ENCODE measurements at regions not wholly inside any gene's neighbourhood (a gene's known extent, or its start where the extent isn't known, plus 50 kb on each side); places are given as distances from the start of the nearest gene placed in this dataset.

DNA sequence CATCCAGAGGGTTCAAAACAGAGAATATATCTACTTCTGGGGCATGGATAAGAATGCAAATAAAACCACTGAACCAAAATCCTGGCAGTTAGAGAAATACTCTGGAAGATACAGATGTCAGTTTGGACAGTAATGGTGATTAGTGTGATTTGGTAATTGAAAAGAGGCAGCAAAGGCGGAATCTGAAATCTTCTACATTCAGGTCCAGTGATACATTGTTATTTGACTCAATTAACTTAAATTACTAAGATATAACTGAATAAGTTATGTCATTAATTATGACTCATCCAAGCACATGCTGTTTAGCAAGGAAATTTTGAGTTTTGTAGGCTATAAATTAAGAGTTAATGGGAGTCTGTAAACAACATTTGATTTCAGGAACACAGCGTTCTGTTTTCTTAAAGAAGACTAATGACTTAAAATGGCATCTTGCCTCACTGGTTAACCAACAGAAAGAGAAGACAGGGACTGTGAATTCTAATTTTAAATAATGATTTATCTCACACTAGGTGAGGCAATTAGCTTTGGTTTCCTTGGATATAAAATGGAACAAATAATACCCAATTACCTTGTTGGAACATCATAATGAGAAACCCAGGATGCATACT lies 937.1 kb downstream of the PDHA2 start:
- Histone ChIP-seq H3K4me1 (no peaks in the 10 kb centered on the region), H3K27ac (no peak overlapping the region), H3K9me3 (no peaks in the 10 kb centered on the region), H3K27me3 (no peaks in the 10 kb centered on the region), H3K4me3 (no peak overlapping the region), H3K36me3 (no peaks in the 10 kb centered on the region)
- DNase-seq (no peak), ATAC-seq (no peak)
- in situ Hi-C loops (cut with MboI; ENCODE audit: low sequenced_read_pairs in 4 of 4) (no loop called here), intact Hi-C loops (cut with DNase I; ENCODE audit: low total_unique reads) (no loop called here)
- TF ChIP-seq POLR2A (IDR thresholded peaks at IDR 0.05) (no peak), CTCF (IDR thresholded peaks at IDR 0.05 in 4 of 5, conservative IDR thresholded peaks at IDR 0.05 in 1 of 5) (no peak)

DNA sequence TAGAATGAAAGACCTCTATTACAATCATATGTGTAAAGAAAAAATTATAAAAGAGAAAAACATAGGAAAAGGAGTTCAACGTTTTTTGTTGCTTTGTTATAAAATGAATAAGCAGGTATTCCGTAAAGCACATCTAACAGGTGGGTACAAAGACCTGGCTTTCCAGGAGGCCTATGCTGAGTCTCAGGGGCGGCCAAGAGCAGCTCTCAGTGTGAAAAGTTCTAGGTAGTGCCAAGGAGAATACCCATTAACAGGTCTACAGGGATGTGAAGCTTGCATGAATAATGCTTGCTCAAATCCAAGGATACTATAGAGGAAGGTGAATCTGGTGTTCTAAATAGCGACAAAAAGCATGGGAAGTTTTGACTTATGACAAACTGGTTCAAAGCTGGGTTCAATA lies 944.4 kb downstream of the PDHA2 start:
- in situ Hi-C loops (cut with MboI; ENCODE audit: low sequenced_read_pairs in 4 of 4): no loop called here
- Histone ChIP-seq H3K36me3 (no peaks in the 10 kb centered on the region), H3K4me1 (no peaks in the 10 kb centered on the region), H3K9me3 (no peaks in the 10 kb centered on the region), H3K27ac (no peak overlapping the region), H3K4me3 (no peak overlapping the region), H3K27me3 (no peaks in the 10 kb centered on the region)
- TF ChIP-seq CTCF (IDR thresholded peaks at IDR 0.05 in 4 of 5, conservative IDR thresholded peaks at IDR 0.05 in 1 of 5) (no peak), POLR2A (IDR thresholded peaks at IDR 0.05) (no peak)
- DNase-seq (no peak), ATAC-seq (no peak)
- intact Hi-C loops (cut with DNase I; ENCODE audit: low total_unique reads): no loop called here

- no peaks in the 10 kb centered on the region for H3K4me1 ChIP-seq
- TF ChIP-seq POLR2A (IDR thresholded peaks at IDR 0.05): no peak
- no peak for TF ChIP-seq CTCF (IDR thresholded peaks at IDR 0.05 in 4 of 5, conservative IDR thresholded peaks at IDR 0.05 in 1 of 5)
Observed at GRCh38 chr4:96786306-96786705, 946.4 kb downstream of the PDHA2 start.

GRCh38 chr4:96787766-96788165 lies 947.9 kb downstream of the PDHA2 start:
- no peaks in the 10 kb centered on the region for H3K4me1 ChIP-seq
- H3K36me3 ChIP-seq: no peaks in the 10 kb centered on the region
- in situ Hi-C loops (cut with MboI; ENCODE audit: low sequenced_read_pairs in 4 of 4) (no loop called here), intact Hi-C loops (cut with DNase I; ENCODE audit: low total_unique reads) (no loop called here)
- H3K9me3 ChIP-seq: no peaks in the 10 kb centered on the region
- DNase-seq (no peak), ATAC-seq (no peak)
- H3K27me3 ChIP-seq: no peaks in the 10 kb centered on the region
- no peak overlapping the region for H3K27ac ChIP-seq
- no peak for TF ChIP-seq CTCF (IDR thresholded peaks at IDR 0.05 in 4 of 5, conservative IDR thresholded peaks at IDR 0.05 in 1 of 5)
- TF ChIP-seq POLR2A (IDR thresholded peaks at IDR 0.05): no peak
- no peak overlapping the region for H3K4me3 ChIP-seq

More at GRCh38 chr4:96786306-96786705, 946.4 kb downstream of the PDHA2 start:
- in situ Hi-C loops (cut with MboI; ENCODE audit: low sequenced_read_pairs in 4 of 4): no loop called here
- DNase-seq: no peak
- Histone ChIP-seq H3K36me3 (no peaks in the 10 kb centered on the region), H3K27ac (no peak overlapping the region), H3K9me3 (no peaks in the 10 kb centered on the region), H3K4me3 (no peak overlapping the region), H3K27me3 (no peaks in the 10 kb centered on the region)
- intact Hi-C loops (cut with DNase I; ENCODE audit: low total_unique reads): no loop called here
- no peak for ATAC-seq

GRCh38 chr4:96809563-96809962 lies 969.7 kb downstream of the PDHA2 start:
- H3K27me3 ChIP-seq: no peaks in the 10 kb centered on the region
- TF ChIP-seq CTCF (IDR thresholded peaks at IDR 0.05 in 4 of 5, conservative IDR thresholded peaks at IDR 0.05 in 1 of 5): no peak
- no peak for TF ChIP-seq POLR2A (IDR thresholded peaks at IDR 0.05)
- no peak overlapping the region for H3K27ac ChIP-seq
- intact Hi-C loops (cut with DNase I; ENCODE audit: low total_unique reads) (no loop called here), in situ Hi-C loops (cut with MboI; ENCODE audit: low sequenced_read_pairs in 4 of 4) (no loop called here)
- no peak for DNase-seq
- H3K9me3 ChIP-seq: no peaks in the 10 kb centered on the region
- H3K4me1 ChIP-seq: no peaks in the 10 kb centered on the region
- no peak overlapping the region for H3K4me3 ChIP-seq
- ATAC-seq: no peak
- H3K36me3 ChIP-seq: no peaks in the 10 kb centered on the region
